ENCODE measurements at regions not wholly inside any gene's neighbourhood (a gene's known extent, or its start where the extent isn't known, plus 50 kb on each side); places are given as distances from the start of the nearest gene placed in this dataset.
"Not testable (repeated sequence)": the region's sequence is repeated elsewhere in the genome, so short reads cannot be mapped to it uniquely, and the experiment has no call there.

DNA sequence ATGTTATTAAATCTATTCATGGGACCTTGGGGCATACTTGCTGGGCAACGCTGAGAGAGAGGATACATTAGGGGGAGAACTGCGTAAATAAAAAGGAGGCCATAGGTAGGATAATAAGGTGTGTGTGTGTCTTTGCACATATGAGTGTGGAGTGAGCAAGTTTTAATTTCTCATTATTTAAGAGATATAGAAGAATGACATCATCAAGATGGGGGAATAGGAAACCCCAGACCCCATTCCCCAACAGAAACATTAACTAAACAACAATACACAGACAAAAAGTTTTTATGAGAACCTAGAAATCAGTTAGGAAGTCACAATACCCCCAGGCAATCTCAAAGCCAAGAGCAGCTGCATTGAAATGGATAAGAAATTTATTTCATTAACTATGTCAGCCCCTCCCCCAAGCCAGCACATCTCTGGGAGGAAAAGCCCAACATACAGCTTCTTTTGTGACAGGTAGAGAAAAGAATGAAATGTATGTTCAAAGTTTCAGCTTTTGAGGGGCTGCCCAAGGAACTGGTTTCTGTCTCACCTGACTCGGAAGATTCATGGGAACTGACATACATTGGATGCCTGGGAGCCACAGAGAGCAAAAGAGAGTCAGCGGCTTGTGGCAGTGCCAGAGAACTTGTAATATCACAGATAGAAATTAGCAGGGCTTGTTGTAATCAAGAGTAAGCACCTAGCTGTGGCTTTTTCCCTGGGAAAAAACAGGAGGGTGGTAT lies 234.3 kb upstream of the NFIA start:
- DNase-seq, result no peak

DNA sequence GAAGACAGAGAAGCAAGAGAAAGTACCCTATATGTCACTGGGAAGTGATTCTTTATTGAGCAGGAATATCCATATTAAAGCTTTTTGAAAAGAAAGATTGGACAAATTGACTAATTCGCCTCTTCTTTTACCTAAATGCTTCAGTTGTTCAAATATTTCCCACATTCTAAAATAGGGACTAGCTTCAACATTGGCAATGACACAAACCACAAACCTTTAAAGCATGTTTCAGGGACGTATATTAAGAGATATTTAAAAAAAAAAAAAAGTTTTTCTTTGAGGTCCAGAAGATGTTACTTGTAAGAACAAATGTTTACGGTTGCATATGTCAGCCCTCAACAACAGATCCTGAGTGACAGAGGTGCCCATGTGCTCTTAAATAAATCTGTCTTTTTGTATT lies 235.0 kb upstream of the NFIA start:
- no peak for DNase-seq

DNA sequence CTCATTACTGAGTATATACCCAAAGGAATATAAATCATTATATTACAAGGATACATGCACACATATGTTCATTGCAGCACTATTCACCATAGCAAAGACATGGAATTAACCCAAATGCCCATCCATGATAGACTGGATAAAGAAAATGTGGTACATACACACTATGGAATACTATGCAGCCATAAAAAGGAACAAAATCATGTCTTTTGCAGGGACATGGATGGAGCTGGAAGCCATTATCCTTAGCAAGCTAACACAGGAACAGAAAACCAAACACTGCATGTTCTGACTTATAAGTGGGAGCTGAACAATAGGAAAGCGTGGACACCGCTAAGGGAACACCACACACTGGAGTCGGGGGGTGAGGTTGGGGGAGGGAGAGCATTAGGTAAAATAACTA lies 236.7 kb upstream of the NFIA start:
- not testable (repeated sequence) for DNase-seq

DNA sequence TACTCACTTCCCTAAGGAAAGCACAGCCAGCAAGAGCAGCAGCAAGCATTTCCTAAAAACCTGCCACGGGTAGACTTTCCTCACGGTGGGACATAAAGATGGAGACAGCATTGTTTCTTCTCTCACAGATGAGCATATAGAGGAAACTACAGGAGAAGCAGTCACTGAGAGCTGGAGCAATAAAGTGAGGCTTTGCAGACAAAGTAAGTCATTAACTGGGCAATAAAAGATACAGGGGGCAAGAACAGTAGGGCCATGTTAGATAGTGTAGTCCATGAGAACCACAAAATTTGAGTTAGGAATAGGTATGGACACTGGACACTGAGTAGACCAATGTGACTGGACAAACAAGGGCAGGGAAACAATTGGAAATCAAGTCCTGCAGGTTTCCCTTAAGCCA lies 240.1 kb upstream of the NFIA start:
- DNase-seq, result no peak

DNA sequence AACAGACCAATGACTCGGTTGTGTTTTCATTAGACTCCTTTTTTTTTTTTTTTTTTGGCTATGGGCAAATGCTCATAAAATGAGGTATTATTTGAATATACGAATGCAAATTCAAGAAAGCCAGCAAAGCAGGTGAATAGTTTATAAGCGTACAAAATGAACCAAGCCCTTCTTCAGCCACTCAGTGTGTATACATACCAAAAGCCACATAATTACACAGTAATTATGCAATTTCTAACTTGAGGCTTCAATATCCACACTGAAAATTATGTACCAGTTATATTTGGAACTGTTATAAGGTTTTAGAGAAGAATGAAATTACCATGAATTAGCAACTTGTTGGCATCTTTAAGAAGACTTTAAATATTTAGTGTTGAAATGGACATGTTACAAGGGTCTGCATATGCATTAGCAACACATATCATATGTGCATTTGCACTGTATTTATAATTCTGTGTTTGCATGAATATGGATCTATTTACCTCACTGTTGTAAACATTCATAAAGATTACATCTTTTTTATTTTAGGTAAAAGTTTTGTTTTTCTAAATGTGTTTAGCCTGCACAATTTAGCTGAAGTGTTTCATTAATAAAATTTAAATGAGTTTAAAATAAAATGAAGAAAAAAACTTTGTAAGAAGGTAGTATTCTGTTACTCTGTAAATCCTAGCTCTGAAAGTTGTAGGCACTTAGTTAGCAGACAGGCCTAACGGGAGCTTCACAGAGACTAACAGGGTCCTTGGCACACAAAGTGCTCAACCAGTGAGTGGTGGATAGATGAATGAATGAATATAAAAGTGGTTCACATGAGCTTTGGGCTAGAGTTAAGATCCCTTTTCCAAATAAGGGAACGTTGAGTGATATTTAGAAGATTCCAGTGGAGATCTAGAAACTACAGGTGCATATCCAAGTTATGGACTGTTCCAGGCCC lies 241.0 kb upstream of the NFIA start:
- DNase-seq, result no peak

DNA sequence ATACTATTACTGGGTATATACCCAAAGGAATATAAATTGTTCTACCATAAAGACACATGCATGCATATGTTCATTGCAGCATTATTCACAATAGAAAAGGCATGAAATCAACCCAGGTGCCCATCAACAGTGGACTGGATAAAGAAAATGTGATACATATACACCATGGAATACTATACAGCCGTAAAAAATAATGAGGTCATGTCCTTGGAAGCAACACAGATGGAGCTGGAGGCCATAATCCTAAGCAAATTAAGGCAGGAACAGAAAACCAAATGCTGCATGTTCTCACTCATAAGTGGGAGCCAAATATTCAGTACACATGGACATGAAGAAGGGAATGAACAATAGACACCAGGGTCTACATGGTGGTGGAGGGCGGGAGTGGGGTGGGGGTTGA lies 241.9 kb upstream of the NFIA start:
- not testable (repeated sequence) for DNase-seq

DNA sequence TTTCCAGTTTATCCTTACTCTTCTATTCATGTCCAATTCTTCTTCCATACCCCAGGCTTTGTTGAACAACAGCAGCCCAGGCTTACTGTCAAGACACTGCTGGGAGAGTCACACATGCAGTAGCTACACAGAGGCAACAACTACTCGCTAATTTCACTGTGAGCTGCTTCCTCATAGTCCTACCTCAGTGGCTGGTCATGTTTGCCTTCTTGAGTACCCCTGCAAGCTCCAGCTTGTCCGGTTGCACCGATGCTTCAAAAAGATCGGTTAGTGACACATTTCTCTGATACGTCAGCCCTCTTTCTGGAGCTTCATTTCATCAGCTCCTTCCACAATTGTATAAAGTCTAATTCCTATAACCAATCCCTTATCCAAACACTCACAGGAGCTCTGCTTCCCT lies 246.7 kb upstream of the NFIA start:
- no peak for DNase-seq

DNA sequence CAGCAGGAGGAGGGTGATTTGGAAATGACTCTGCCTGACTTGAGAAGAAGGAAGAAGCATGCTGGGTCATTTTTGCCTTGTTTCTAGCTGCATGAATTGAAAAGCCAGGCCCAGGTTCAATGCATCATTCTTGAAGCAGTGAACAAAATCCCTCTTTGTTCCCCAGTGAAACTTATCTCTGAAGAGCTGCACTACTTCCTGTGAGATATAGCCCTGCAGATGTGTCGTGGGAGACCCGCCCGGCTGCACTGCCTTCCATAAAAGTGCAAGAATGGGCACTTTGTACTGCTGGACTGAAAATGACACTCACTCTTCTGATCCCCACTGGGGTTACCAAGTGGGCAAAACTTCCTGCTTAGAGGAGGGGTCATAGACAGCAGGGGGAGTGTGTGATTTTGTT lies 249.2 kb upstream of the NFIA start:
- DNase-seq, result no peak

DNA sequence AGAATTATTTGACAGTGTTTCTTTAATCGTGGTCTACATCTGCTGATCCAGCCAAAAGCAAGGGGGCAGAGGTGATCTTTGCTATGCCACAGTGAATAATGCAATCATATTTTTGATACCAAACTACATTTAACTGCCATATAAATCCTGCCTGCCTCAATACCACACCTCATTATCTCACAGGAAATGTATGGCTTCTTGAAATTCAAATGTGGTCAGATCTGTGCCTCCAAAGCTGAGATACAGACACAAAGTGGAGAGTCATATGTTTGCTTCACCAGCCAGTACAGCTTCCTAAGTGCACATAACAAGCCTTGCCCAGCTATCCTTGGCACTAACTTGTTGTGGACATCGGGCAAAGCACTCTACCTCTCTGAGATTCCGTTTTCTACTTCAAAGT lies 250.0 kb upstream of the NFIA start:
- DNase-seq, result no peak

DNA sequence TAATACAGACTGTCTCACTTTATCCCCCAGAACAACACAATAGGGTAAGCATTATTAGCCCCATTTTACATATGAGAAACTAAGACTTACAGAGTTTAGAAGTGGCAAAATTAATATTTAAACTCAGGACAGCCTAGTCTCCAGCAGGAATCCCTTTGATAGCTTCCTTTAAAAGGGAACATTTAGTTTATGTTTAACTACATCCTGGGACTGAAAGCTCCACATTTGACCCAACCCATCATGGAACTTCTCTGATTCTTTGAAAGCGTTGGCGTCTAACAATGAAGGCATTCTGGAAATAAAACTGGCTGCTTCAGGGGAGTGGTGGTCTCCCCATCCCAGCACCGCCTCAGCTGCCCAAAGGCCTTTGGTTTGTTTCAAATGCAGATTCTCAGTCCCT lies 250.6 kb upstream of the NFIA start:
- DNase-seq, result no peak

DNA sequence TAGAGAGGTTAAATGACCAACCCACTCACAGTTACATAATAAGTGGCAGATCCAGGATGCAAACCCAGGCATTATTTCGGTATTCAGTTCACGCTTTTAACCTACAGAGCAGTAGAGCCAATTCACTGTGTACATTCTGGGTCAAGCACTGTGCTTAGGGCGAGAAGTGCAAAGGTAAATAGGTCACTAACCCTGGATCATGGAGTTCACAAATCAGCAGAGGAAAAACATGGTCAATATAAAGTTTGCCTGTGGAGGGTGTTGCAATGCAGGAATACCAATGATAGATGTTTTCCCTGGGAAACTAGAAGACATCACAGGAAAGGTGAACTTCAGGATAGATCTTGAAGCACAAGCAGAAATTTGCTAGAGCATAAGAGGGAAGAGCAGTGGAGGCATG lies 253.4 kb upstream of the NFIA start:
- no peak for DNase-seq

DNA sequence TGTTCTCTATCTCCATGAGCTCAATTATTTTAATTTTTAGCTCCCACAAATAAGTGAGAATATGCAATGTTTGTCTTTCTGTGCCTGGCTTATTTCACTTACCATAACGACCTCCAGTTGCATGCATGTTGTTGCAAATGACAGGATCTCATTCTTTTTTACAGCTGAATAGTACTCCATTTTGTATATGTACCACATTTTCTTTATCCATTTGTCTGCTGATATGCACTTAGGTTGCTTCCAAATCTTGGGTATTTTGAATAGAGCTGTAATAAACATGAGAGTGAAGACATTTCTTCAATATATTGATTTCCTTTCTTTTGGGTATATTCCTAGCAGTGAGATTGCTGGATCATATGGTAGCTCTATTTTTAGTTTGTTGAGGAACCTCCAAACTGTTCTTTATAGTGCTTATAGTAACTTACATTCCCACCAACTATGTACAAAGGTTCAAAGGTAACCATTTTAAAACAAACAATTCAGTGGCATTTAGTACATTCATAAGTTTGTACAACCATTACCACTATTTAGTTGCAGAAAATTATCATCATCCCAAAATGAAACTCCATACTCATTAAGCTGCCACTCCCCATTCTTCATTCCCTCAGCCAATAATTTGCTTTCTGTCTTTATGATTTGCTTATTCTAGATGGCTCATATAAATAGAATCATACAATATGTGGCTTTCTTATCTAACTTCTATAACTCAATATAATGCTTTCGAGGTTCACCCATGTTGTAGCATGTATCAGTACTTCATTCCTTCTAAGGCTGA lies 255.9 kb upstream of the NFIA start:
- no peak for DNase-seq

DNA sequence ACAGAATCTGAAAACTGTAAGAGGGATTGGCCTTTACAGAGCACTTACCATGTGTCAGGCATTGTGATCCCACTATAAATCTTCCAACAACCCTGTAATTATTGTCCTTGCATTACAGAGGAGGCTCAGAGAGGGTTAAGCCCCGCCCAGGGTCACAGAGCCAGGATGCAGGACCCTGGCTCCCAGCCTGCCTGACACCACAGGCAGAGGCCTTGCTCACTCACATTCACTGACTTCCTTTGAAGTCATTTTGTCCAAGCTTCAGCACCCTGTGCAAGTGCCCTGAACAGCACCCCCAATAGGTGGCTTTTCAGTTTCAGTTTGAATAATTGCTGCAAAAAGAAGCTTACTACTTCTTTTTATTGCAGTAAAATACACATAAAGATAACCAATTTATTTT lies 256.8 kb upstream of the NFIA start:
- DNase-seq, result peak; percentile 44

DNA sequence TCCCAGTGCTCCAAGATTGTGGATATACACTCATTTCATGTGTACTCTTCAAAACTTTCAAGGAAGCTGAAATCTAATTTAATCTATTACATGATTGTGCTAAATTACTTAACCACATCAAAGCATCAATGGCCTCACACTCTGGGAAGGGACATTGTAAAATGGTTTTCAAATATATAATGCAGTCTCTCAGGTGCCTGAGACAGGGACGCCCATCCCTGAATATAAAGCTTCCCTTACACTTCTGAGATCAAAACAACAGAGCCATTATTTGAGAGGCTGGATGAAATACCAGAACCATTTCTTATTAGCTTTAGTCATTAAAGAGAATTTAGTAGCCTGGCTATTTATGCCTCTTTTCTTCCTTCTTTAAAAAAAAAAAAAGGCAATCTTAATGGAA lies 259.2 kb upstream of the NFIA start:
- DNase-seq, result no peak

DNA sequence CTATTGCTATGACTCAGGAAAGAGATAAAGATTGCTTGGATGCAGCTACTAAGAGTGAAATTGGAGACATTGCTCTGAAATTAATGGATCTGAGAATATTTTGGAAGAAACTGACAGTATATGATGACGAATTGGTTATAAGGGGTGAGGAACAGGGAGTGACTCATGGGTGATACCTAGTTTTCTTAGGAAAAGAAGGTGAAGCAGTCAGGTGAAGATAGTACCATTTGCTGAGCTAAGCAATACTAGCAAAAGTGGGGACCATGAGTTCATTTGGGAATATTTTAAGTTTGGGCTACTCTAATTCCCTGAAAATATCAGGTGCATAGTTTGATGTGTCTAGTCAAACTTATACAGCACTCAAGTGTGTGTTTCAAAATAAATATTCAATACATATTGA lies 260.1 kb upstream of the NFIA start:
- DNase-seq, result no peak

DNA sequence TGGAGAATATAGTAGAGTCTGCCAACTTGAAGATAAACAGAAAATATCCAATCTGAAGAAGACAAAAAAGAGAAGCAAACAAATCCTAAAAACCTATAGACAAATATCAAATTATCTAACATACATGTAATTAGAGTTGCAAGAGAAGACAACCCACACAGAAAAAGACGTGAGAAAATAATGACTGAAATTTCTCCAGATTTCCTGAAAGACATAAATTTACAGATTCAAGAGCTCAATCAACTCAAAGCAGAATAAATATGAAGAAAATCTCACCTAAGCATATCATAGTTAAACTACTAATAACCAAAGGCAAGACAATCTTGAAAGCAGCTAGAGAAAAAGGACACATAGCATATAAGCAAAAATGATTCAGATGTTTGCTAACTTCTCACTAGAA lies 261.2 kb upstream of the NFIA start:
- DNase-seq, result no peak

DNA sequence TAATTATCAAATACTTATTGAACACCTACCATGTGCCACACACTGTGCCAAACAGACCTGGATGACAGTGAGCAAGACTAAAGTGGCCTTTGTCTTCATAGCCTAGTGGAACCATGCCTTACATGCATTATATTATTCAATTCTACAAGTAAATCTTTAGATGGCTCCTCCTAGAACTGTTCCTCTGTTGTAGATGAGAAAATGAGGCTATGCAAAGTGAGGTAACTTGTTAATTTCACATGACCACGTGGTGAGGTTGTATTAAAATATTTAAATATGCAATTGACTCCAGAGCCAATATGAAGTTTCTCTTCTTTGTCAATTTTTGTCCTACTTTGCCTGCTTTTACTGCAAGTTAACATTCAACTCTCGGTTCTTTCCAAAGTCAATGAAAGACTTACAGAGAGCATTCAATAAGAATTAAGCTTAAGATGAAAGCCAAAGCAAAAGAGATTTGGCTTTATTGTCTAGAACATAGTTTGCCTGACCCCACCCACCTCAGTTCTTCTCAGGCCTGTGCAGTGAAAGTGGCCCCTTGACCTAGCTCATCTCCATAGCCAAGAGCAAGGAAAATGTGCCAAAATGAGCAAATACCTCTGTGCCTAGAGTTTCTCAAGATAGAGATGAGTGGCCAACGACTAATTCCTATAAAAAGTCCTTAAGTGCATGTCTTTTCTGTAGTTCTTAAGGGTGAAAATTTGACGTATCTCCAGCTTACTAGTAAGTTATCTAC lies 263.2 kb upstream of the NFIA start:
- DNase-seq, result no peak

DNA sequence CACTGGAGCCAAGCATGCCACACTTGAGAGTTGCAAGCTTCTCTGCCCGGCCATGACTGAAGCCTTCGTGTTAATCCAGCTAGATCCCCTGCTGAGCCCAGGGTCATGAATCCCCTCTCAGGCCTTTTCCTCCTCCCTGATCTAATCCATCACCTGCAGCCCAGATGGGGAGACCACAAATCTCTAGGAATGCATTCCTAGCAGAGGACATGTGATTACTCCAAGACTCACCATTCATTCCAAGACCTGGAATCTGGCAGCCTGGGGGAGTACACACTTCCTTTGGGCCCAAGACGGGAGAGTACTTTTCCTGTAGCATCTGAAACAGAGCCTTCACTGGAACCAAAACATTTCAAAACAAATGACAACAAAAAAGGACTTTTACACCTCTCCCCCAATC lies 269.3 kb upstream of the NFIA start:
- no peak for DNase-seq

DNA sequence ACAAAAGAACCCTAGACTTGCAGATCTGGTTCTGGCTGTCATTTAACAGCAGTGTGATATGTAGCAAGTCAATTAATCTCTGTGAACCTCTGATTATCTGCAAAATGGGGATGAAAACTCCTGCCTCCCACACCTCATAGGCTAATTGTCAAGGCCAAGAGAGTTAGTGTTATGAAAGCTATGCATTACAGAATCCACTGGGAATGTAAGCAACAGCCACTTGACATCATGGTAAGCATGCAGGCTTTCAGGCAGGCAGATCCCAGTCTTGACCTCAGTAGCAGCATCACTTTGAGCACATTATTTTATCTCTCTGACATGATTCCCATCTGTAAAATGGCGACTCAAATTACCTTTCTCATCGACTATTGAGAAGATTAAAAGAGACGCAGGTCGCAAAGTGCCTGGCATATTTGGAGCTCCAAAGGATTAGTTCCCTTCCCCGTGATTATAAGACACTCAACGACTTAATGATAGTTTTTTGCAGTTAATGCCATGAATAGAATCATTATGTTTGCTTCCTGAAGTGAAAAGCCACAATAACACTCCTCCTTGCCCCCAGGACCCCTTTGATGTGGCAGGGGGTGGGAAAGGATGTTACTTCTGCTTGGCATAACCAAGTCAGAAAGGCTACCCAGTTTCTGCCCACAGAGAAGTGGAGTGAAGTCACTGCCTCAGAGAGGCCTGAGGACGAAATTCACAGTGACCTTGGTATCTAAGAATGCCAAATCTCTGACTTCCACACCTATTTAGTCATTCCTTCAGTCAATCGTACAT lies 273.0 kb upstream of the NFIA start:
- DNase-seq, result no peak

DNA sequence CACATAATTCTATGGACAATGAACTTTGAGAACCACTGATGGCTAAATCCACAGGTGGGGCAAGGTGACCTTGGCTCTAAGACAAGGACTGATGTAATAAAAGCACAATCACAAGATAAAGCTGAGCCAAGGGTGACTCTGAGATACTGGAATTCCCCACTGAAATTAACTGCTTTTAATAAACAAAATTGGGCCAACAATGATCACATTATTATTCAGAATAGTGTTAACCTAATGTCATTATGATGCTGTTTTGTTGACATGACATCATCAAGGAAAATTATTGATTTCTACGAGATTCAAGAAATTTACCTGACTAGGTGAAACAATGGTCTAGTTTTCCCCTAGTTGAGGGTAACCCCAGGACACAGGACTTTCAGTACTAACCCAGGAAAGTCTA lies 273.7 kb upstream of the NFIA start:
- no peak for DNase-seq

DNA sequence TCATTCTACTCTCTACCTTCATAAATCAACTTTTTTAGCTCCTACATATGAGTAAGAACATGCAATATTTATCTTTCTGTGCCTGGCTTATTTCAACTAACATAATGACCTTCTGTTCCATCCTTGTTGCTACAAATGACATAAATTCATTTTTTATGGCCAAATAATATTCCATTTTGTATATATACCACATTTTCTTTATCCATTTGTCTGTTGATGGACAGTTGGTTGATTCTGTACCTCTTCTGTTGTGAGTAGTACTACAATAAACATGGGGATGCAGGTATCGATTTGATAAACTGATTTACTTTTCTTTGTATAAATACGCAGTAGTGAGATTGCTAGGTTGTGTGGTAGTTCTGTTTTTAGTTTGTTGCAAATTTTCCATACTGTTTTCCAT lies 279.5 kb upstream of the NFIA start:
- no peak for DNase-seq

DNA sequence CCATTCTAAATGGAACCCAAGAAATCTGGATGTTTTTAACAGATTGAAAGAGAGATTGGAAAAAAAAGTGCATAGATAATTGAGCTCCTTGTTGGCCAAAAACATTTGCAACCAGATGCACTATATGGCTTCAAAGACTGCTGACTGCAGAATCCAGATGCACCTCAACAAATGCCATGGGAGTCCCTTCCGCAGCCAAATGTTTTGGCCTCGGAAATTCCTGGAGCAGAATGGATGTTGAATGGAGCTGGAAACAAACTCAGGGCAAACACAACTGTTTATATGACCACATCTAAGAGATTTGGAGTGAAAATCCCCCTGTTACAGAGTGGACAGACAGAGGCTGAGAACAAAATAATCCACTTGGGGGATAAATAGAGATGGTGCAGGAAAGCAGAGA lies 285.0 kb upstream of the NFIA start:
- peak; percentile 75 for DNase-seq

Measured in left hindlimb (tissue), 1 donor.